Esophagus (tissue), 2 donors: ENCODE measurements at regions not wholly inside any gene's neighbourhood (a gene's known extent, or its start where the extent isn't known, plus 50 kb on each side); places are given as distances from the start of the nearest gene placed in this dataset.

ENCODE experiments used
- H3K27ac ChIP-seq, 2 donors: one replicate each; pipeline ENCODE4 v1.5.1; 2013; ENCODE audit warnings: low read depth in 2 of 2, mild to moderate bottlenecking in 2 of 2, inconsistent platforms in 1 of 2, low read length in 1 of 2, moderate library complexity in 1 of 2
- H3K27me3 ChIP-seq, 2 donors: one replicate each; pipeline ENCODE4 v1.6.1; 2013; ENCODE audit warnings: low read length in 2 of 2, control low read depth in 1 of 2, mild to moderate bottlenecking in 1 of 2; ENCODE audit not compliant: insufficient read depth in 2 of 2, control insufficient read depth in 1 of 2
- H3K36me3 ChIP-seq, 2 donors: one replicate each; pipeline ENCODE4 v1.6.1; 2013; ENCODE audit warnings: low read length in 1 of 2; ENCODE audit not compliant: control insufficient read depth in 2 of 2, insufficient read depth in 2 of 2
- H3K4me1 ChIP-seq, 2 donors: one replicate each; pipeline ENCODE4 v1.6.1; 2013; ENCODE audit warnings: low read length in 1 of 2; ENCODE audit not compliant: control insufficient read depth in 2 of 2, insufficient read depth in 2 of 2
- H3K4me3 ChIP-seq, 2 donors: one replicate each; pipeline ENCODE4 v1.5.1; 2013; ENCODE audit warnings: low read length in 2 of 2, mild to moderate bottlenecking in 2 of 2, low read depth in 1 of 2, moderate library complexity in 1 of 2
- H3K9me3 ChIP-seq, 2 donors: one replicate each; pipeline ENCODE4 v1.6.1; 2013; ENCODE audit warnings: mild to moderate bottlenecking in 2 of 2, low read depth in 1 of 2, low read length in 1 of 2, moderate library complexity in 1 of 2; ENCODE audit not compliant: control insufficient read depth in 2 of 2, insufficient read depth in 1 of 2
- WGBS, 2 donors: extraction: QIAGEN DNeasy Blood & Tissue Kit; methylation state at CpG; one replicate each; pipeline ENCODE4 v1.1.7; 2013; 5-methylcytosine and 5-hydroxymethylcytosine counted together
- donor health status: healthy with polysubstance abuse.
- donor health status: Bipolar disorder and iron deficiency.

GRCh38 chr14:97894552-97894951 lies 1097.4 kb downstream of the VRK1 start:
- H3K27me3 ChIP-seq = no peaks in the 10 kb centered on the region
- H3K9me3 ChIP-seq = no peaks in the 10 kb centered on the region
- no peaks in the 10 kb centered on the region for H3K36me3 ChIP-seq
- H3K4me3 ChIP-seq = no peak overlapping the region
- H3K27ac ChIP-seq = no peak overlapping the region
- 91 to 94% methylated on average over 4 of the region's 4 CpGs for WGBS, 2 donors
- H3K4me1 ChIP-seq = peaks cover 0 to 3% of the 10 kb centered on the region in 2 donors

GRCh38 chr14:97900196-97900854 lies 1103.1 kb downstream of the VRK1 start:
- no peaks in the 10 kb centered on the region for H3K27me3 ChIP-seq
- no peak overlapping the region for H3K27ac ChIP-seq
- H3K4me3 ChIP-seq = no peak overlapping the region
- WGBS, 2 donors = 28 to 45% methylated on average over 6 of the region's 6 CpGs
- no peaks in the 10 kb centered on the region for H3K9me3 ChIP-seq
- H3K36me3 ChIP-seq = no peaks in the 10 kb centered on the region
- no peaks in the 10 kb centered on the region for H3K4me1 ChIP-seq

- WGBS, 2 donors = 87 to 92% methylated on average over 1 of the region's 1 CpG
Measured at GRCh38 chr14:97902630-97903029, 1105.4 kb downstream of the VRK1 start.

GRCh38 chr14:97903821-97904220 lies 1106.6 kb downstream of the VRK1 start:
- H3K4me3 ChIP-seq = no peak overlapping the region
- WGBS, 2 donors = 49 to 59% methylated on average over 3 of the region's 3 CpGs
- H3K27me3 ChIP-seq = no peaks in the 10 kb centered on the region
- no peaks in the 10 kb centered on the region for H3K4me1 ChIP-seq
- H3K36me3 ChIP-seq = no peaks in the 10 kb centered on the region
- H3K27ac ChIP-seq = no peak overlapping the region
- H3K9me3 ChIP-seq = peaks cover 0 to 3% of the 10 kb centered on the region in 2 donors

More at GRCh38 chr14:97902630-97903029, 1105.4 kb downstream of the VRK1 start:
- Histone ChIP-seq H3K27me3 (no peaks in the 10 kb centered on the region), H3K36me3 (no peaks in the 10 kb centered on the region), H3K4me3 (no peak overlapping the region), H3K9me3 (no peaks in the 10 kb centered on the region), H3K4me1 (no peaks in the 10 kb centered on the region), H3K27ac (no peak overlapping the region)

- no peak overlapping the region for H3K27ac ChIP-seq
- H3K36me3 ChIP-seq = no peaks in the 10 kb centered on the region
- H3K4me3 ChIP-seq = no peak overlapping the region
- H3K9me3 ChIP-seq = peaks cover 0 to 3% of the 10 kb centered on the region in 2 donors
- peaks cover 0 to 4% of the 10 kb centered on the region in 2 donors for H3K4me1 ChIP-seq
- no peaks in the 10 kb centered on the region for H3K27me3 ChIP-seq
- WGBS, 2 donors = 61 to 65% methylated on average over 6 of the region's 6 CpGs
Measured at GRCh38 chr14:97912217-97912616, 1115.0 kb downstream of the VRK1 start.

- peaks cover 0 to 4% of the 10 kb centered on the region in 2 donors for H3K4me1 ChIP-seq
- no peak overlapping the region for H3K27ac ChIP-seq
- no peaks in the 10 kb centered on the region for H3K9me3 ChIP-seq
- WGBS, 2 donors = 97 to 100% methylated on average over 1 of the region's 1 CpG
- no peak overlapping the region for H3K4me3 ChIP-seq
- no peaks in the 10 kb centered on the region for H3K27me3 ChIP-seq
- H3K36me3 ChIP-seq = no peaks in the 10 kb centered on the region
Measured at GRCh38 chr14:97916100-97916499, 1118.9 kb downstream of the VRK1 start.

- Histone ChIP-seq H3K27me3 (no peaks in the 10 kb centered on the region), H3K27ac (peak overlapping the region in 1 of 2 donors; percentile 26), H3K9me3 (no peaks in the 10 kb centered on the region), H3K4me1 (peaks cover 0 to 4% of the 10 kb centered on the region in 2 donors), H3K36me3 (no peaks in the 10 kb centered on the region), H3K4me3 (no peak overlapping the region)
- WGBS, 2 donors = 55 to 60% methylated on average over 5 of the region's 5 CpGs
Measured at GRCh38 chr14:97916669-97917568, 1119.7 kb downstream of the VRK1 start.

- Histone ChIP-seq H3K4me1 (peaks cover 0 to 4% of the 10 kb centered on the region in 2 donors), H3K27ac (no peak overlapping the region), H3K27me3 (no peaks in the 10 kb centered on the region), H3K36me3 (no peaks in the 10 kb centered on the region), H3K4me3 (no peak overlapping the region), H3K9me3 (no peaks in the 10 kb centered on the region)
- WGBS, 2 donors = 79 to 83% methylated on average over 5 of the region's 5 CpGs
Measured at GRCh38 chr14:97920201-97920600, 1123.0 kb downstream of the VRK1 start.

GRCh38 chr14:97921296-97921695 lies 1124.1 kb downstream of the VRK1 start:
- no peak overlapping the region for H3K4me3 ChIP-seq
- no peaks in the 10 kb centered on the region for H3K9me3 ChIP-seq
- H3K27me3 ChIP-seq = no peaks in the 10 kb centered on the region
- no peaks in the 10 kb centered on the region for H3K36me3 ChIP-seq
- WGBS, 2 donors = 58 to 63% methylated on average over 5 of the region's 5 CpGs
- H3K4me1 ChIP-seq = peaks cover 0 to 4% of the 10 kb centered on the region in 2 donors
- no peak overlapping the region for H3K27ac ChIP-seq
